GM12878 (cell line): ENCODE measurements at regions not wholly inside any gene's neighbourhood (a gene's known extent, or its start where the extent isn't known, plus 50 kb on each side); places are given as distances from the start of the nearest gene placed in this dataset.

ENCODE experiments used
- ATAC-seq: fragments of 200-7000 bp; cut with Tn5 transposase; 3 replicates; pipeline ENCODE4 v1.9.1; 2020; ENCODE audit warnings: mild to moderate bottlenecking, moderate library complexity
- BruUV-seq: library from RNA; stranded (reverse); fragments of 400-500 nt; replicated peaks from 2 replicates; lab custom pipeline; 2021; lab: Mats Ljungman, UMichigan
- CTCF ChIA-PET: fragments of 300-600 bp; sonication (Branson Sonifier 250); formaldehyde crosslinking; extraction: SDS; loops from one replicate; lab custom pipeline; 2021; ENCODE audit warnings: inconsistent platforms; lab: Yijun Ruan, JAX
- POLR2A ChIA-PET: fragments of 350-600 bp; formaldehyde crosslinking; extraction: SDS; loops from one replicate; lab custom pipeline; 2021; ENCODE audit warnings: inconsistent platforms; lab: Charles Lee
- RAD21 ChIA-PET: fragments of 300-600 bp; sonication (Branson Sonifier 250); formaldehyde crosslinking; loops from one replicate; lab custom pipeline; 2023; ENCODE audit warnings: antibody characterized with exemption; ENCODE audit not compliant: unreplicated experiment; lab: Charles Lee
- SMC1A ChIA-PET: fragments of 300-600 bp; sonication (Branson Sonifier 250); formaldehyde crosslinking; loops from one replicate; lab custom pipeline; 2023; ENCODE audit not compliant: unreplicated experiment, uncharacterized antibody; lab: Charles Lee
- DNase-seq: peaks from one replicate; pipeline ENCODE4 v3.0.0-alpha.2; 2011; ENCODE audit warnings: low read depth, low spot score
- FAIRE-seq: peaks from 3 replicates; lab custom pipeline; 2011; peaks lifted over from hg19 to GRCh38; lab: Jason Lieb, UNC
- H2AFZ ChIP-seq: 2 replicates; pipeline ENCODE4 v1.6.0; 2011; ENCODE audit warnings: low read depth, low read length, control low read depth; ENCODE audit not compliant: control insufficient read depth
- H3K27ac ChIP-seq: 2 replicates; pipeline ENCODE4 v1.5.1; 2011; ENCODE audit warnings: control low read depth; ENCODE audit not compliant: control insufficient read depth, insufficient read depth
- H3K27me3 ChIP-seq, 2 experiments: replicated peaks in 1 of 2; 2 replicates each; pipeline versions ENCODE4 v1.6.0 to v1.6.1; 2011; ENCODE audit warnings: low read length in 1 of 2; ENCODE audit not compliant: control insufficient read depth in 2 of 2, insufficient read depth in 2 of 2
- H3K36me3 ChIP-seq, 2 experiments: 2 replicates each; pipeline ENCODE4 v1.5.1; 2011; ENCODE audit warnings: low read length in 1 of 2; ENCODE audit not compliant: control insufficient read depth in 2 of 2, insufficient read depth in 2 of 2
- H3K4me1 ChIP-seq: 2 replicates; pipeline ENCODE4 v1.6.1; 2011; ENCODE audit warnings: mild to moderate bottlenecking, low read length, moderate library complexity, mixed read lengths; ENCODE audit not compliant: control insufficient read depth, insufficient read depth
- H3K4me2 ChIP-seq: 2 replicates; pipeline ENCODE4 v1.6.0; 2011; ENCODE audit warnings: control low read depth; ENCODE audit not compliant: control insufficient read depth, insufficient read depth
- H3K4me3 ChIP-seq: fragments of 200-600 bp; sonication (generic); 2 replicates; pipeline ENCODE4 v1.5.1; 2016
- H3K79me2 ChIP-seq: 2 replicates; pipeline ENCODE4 v1.6.0; 2011; ENCODE audit warnings: low read length; ENCODE audit not compliant: control insufficient read depth, insufficient read depth
- H3K9ac ChIP-seq: 2 replicates; pipeline ENCODE4 v1.8.0; 2011; ENCODE audit warnings: low read length, control low read depth, mixed read lengths; ENCODE audit not compliant: control insufficient read depth, insufficient read depth
- H3K9me3 ChIP-seq: replicated peaks from 3 replicates; pipeline ENCODE4 v1.5.1; 2011; ENCODE audit warnings: mild to moderate bottlenecking, low read length; ENCODE audit not compliant: control insufficient read depth, insufficient read depth
- H4K20me1 ChIP-seq: 2 replicates; pipeline ENCODE4 v1.6.0; 2011; ENCODE audit not compliant: control insufficient read depth, insufficient read depth
- E2F4 ChIP-seq: IDR thresholded peaks from 2 replicates; pipeline ENCODE4 v1.6.1; 2012; ENCODE audit warnings: low read depth, low read length, improper control_type of control experiment
- ETV6 ChIP-seq, 2 experiments: fragments of 450-650 bp in 1 of 2; IDR thresholded peaks in 1 of 2; conservative IDR thresholded peaks in 1 of 2; 2 replicates each; pipeline ENCODE4 v1.6.1; 2014; ENCODE audit warnings: antibody characterized with exemption in 1 of 2, borderline replicate concordance in 1 of 2, low read depth in 1 of 2, mild to moderate bottlenecking in 1 of 2, moderate library complexity in 1 of 2
- FOS ChIP-seq: IDR thresholded peaks from 3 replicates; pipeline ENCODE4 v1.6.1; 2011; ENCODE audit warnings: borderline replicate concordance; ENCODE audit not compliant: insufficient read length; ENCODE audit errors: extremely low read depth
- whole genome bisulfite sequencing: methylation state at CpG from one replicate; pipeline ENCODE4 v1.1.6; 2016; ENCODE audit warnings: low lambda C conversion rate; ENCODE audit not compliant: insufficient replicate concordance, insufficient coverage; ENCODE audit errors: missing lambda C conversion rate; 5-methylcytosine and 5-hydroxymethylcytosine counted together
- in situ Hi-C: fragments of 300-500 bp; cut with MboI; formaldehyde crosslinking; loops from 9 replicates; pipeline ENCODE4 v1.14.3; 2018; ENCODE audit warnings: mixed read lengths
- intact Hi-C: fragments of 100-400 bp; cut with micrococcal nuclease; formaldehyde crosslinking; loops from one replicate; pipeline ENCODE4 v1.14.2; 2022; ENCODE audit not compliant: unreplicated experiment
- TF ChIP-seq, protein P1 (sequence below): fragments of 450-650 bp; IDR thresholded peaks from 2 replicates; pipeline ENCODE4 v1.6.1; 2014; ENCODE audit warnings: mild to moderate bottlenecking
- TF ChIP-seq, protein P2 (sequence below): fragments of 450-650 bp; IDR thresholded peaks from 2 replicates; pipeline ENCODE4 v1.6.1; 2016; ENCODE audit warnings: mild to moderate bottlenecking, moderate library complexity, borderline replicate concordance

DNA sequence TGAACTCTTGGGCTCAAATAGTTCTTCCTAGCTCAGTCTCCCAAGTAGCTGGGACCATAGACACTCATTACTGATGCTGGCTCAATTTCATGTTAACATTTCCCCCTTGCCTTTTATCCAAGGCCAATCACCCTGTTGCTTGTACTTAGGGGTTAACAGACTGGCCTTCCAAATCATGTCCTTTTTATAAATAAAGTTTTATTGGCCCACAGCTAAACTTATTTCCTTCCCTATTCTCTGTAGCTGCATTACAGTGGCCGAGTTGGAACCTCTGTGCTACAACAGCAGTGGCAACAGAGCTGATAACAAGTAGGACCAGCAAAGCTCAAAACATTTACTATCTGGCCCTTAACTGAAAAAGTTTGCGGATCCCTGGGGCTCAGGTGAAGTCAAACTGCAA, 109.8 kb downstream of the ZFP64 start:
- TF ChIP-seq, protein P1, sequence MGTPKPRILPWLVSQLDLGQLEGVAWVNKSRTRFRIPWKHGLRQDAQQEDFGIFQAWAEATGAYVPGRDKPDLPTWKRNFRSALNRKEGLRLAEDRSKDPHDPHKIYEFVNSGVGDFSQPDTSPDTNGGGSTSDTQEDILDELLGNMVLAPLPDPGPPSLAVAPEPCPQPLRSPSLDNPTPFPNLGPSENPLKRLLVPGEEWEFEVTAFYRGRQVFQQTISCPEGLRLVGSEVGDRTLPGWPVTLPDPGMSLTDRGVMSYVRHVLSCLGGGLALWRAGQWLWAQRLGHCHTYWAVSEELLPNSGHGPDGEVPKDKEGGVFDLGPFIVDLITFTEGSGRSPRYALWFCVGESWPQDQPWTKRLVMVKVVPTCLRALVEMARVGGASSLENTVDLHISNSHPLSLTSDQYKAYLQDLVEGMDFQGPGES: no peak
- TF ChIP-seq FOS (no peak), ETV6 (conservative IDR thresholded peaks at IDR 0.05 in 1 of 2, IDR thresholded peaks at IDR 0.05 in 1 of 2; ENCODE audit: borderline replicate concordance in 1 of 2, low read depth in 1 of 2) (no peak), E2F4 (no peak)
- TF ChIP-seq, protein P2, sequence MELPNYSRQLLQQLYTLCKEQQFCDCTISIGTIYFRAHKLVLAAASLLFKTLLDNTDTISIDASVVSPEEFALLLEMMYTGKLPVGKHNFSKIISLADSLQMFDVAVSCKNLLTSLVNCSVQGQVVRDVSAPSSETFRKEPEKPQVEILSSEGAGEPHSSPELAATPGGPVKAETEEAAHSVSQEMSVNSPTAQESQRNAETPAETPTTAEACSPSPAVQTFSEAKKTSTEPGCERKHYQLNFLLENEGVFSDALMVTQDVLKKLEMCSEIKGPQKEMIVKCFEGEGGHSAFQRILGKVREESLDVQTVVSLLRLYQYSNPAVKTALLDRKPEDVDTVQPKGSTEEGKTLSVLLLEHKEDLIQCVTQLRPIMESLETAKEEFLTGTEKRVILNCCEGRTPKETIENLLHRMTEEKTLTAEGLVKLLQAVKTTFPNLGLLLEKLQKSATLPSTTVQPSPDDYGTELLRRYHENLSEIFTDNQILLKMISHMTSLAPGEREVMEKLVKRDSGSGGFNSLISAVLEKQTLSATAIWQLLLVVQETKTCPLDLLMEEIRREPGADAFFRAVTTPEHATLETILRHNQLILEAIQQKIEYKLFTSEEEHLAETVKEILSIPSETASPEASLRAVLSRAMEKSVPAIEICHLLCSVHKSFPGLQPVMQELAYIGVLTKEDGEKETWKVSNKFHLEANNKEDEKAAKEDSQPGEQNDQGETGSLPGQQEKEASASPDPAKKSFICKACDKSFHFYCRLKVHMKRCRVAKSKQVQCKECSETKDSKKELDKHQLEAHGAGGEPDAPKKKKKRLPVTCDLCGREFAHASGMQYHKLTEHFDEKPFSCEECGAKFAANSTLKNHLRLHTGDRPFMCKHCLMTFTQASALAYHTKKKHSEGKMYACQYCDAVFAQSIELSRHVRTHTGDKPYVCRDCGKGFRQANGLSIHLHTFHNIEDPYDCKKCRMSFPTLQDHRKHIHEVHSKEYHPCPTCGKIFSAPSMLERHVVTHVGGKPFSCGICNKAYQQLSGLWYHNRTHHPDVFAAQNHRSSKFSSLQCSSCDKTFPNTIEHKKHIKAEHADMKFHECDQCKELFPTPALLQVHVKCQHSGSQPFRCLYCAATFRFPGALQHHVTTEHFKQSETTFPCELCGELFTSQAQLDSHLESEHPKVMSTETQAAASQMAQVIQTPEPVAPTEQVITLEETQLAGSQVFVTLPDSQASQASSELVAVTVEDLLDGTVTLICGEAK: peak; percentile 49; the same call in 1 of the 2 replicates
- POLR2A ChIA-PET: interaction anchor here (0.5 kb wide), 2 partner anchors 36 to 214 kb away, joined by 3 to 6 read pairs; no protein-coding TSS in a partner anchor
- Histone ChIP-seq H3K9ac (no peak overlapping the region), H3K9me3 (no peaks in the 10 kb centered on the region; the same call in 2 of the 3 replicates), H4K20me1 (no peaks in the 10 kb centered on the region), H3K4me1 (no peaks in the 10 kb centered on the region), H3K27me3 (no peaks in the 10 kb centered on the region), H3K27ac (no peak overlapping the region), H3K4me2 (no peak overlapping the region), H3K36me3 (no peaks in the 10 kb centered on the region), H3K4me3 (no peak overlapping the region), H2AFZ (no peak overlapping the region), H3K79me2 (no peaks in the 10 kb centered on the region)
- in situ Hi-C loops (no loop called here), intact Hi-C loops (loop anchor here (2.0 to 5.0 kb wide), 3 partner anchors 284 to 443 kb away; no protein-coding TSS in a partner anchor)
- BruUV-seq: no TSS peak
- SMC1A ChIA-PET: no interaction called here
- ATAC-seq (no peak), DNase-seq (no peak), FAIRE-seq (no peak)
- WGBS: 50% methylated on average over 2 of the region's 2 CpGs
- CTCF ChIA-PET: interaction anchor here (1.7 kb wide), 1 partner anchor 487 kb away, joined by 5 read pairs; no protein-coding TSS in a partner anchor
- RAD21 ChIA-PET: no interaction called here
